Caco-2 (cell line): ENCODE measurements at regions not wholly inside any gene's neighbourhood (a gene's known extent, or its start where the extent isn't known, plus 50 kb on each side); places are given as distances from the start of the nearest gene placed in this dataset.

ENCODE experiments used
- BruUV-seq: library from RNA; stranded (reverse); fragments of 400-500 nt; replicated peaks from 2 replicates; lab custom pipeline; 2021; lab: Mats Ljungman, UMichigan
- CTCF ChIA-PET: fragments of 300-600 bp; sonication (Branson Sonifier 250); formaldehyde crosslinking; loops from one replicate; lab custom pipeline; 2022; ENCODE audit warnings: antibody characterized with exemption; lab: Charles Lee
- POLR2A ChIA-PET: fragments of 300-600 bp; sonication (Branson Sonifier 250); formaldehyde crosslinking; loops from one replicate; lab custom pipeline; 2022; ENCODE audit warnings: antibody characterized with exemption; lab: Charles Lee
- DNase-seq, 2 experiments: peaks; one replicate each; pipeline versions ENCODE4 v3.0.0 to v3.0.0-alpha.2; 2020 to 2022
- H3K27me3 ChIP-seq: replicated peaks from 2 replicates; pipeline ENCODE4 v1.6.0; 2011; ENCODE audit warnings: low read length; ENCODE audit not compliant: control insufficient read depth, insufficient read depth
- H3K36me3 ChIP-seq: 2 replicates; pipeline ENCODE4 v1.5.1; 2011; ENCODE audit warnings: low read length; ENCODE audit not compliant: control insufficient read depth, insufficient read depth
- H3K4me1 ChIP-seq: fragments of 250-450 bp; sonication (Bioruptor Pico); 2 replicates; pipeline ENCODE4 v1.5.1; 2020; ENCODE audit warnings: mild to moderate bottlenecking
- H3K4me3 ChIP-seq: 2 replicates; pipeline ENCODE4 v1.5.1; 2011; ENCODE audit warnings: low read depth, mild to moderate bottlenecking, control low read depth, low read length
- H3K9me3 ChIP-seq: fragments of 250-450 bp; sonication (Bioruptor Pico); 2 replicates; pipeline ENCODE4 v1.5.1; 2020; ENCODE audit warnings: mild to moderate bottlenecking, moderate library complexity
- H3K27ac Mint-ChIP-seq: one replicate; pipeline ENCODE4 v1.8.0; 2022; ENCODE audit warnings: mixed read lengths; ENCODE audit not compliant: unreplicated experiment
- H3K27me3 Mint-ChIP-seq: one replicate; pipeline ENCODE4 v1.8.0; 2022; ENCODE audit warnings: mixed read lengths; ENCODE audit not compliant: insufficient read depth, unreplicated experiment
- H3K36me3 Mint-ChIP-seq: one replicate; pipeline ENCODE4 v1.8.0; 2022; ENCODE audit warnings: mild to moderate bottlenecking, mixed read lengths; ENCODE audit not compliant: insufficient read depth, unreplicated experiment
- H3K4me1 Mint-ChIP-seq: one replicate; pipeline ENCODE4 v1.8.0; 2022; ENCODE audit warnings: low read depth, mixed read lengths; ENCODE audit not compliant: unreplicated experiment
- H3K4me3 Mint-ChIP-seq: one replicate; pipeline ENCODE4 v1.8.0; 2022; ENCODE audit warnings: mild to moderate bottlenecking, moderate library complexity, mixed read lengths; ENCODE audit not compliant: unreplicated experiment
- H3K9me3 Mint-ChIP-seq: one replicate; pipeline ENCODE4 v1.8.0; 2022; ENCODE audit warnings: mixed read lengths; ENCODE audit not compliant: unreplicated experiment
- CTCF ChIP-seq, 2 experiments: fragments of 200-600 bp in 1 of 2; IDR thresholded peaks; 1 replicate in 1 of 2; 2 replicates in 1 of 2; pipeline versions ENCODE4 v1.5.1 to v1.8.0; 2011 to 2022; ENCODE audit warnings: antibody characterized with exemption in 1 of 2, control low read depth in 1 of 2, inconsistent platforms in 1 of 2, low read depth in 1 of 2, low read length in 1 of 2, mild to moderate bottlenecking in 1 of 2, moderate library complexity in 1 of 2; ENCODE audit not compliant: insufficient read depth in 1 of 2, severe bottlenecking in 1 of 2, unreplicated experiment in 1 of 2
- intact Hi-C: fragments of 100-400 bp; cut with micrococcal nuclease; formaldehyde crosslinking; loops from one replicate; pipeline ENCODE4 v1.10.0; 2022; ENCODE audit not compliant: unreplicated experiment

GRCh38 chr10:6342096-6342685 is 139.5 kb downstream of the PFKFB3 start:
- Histone ChIP-seq H3K36me3 (no peaks in the 10 kb centered on the region), H3K9me3 (no peaks in the 10 kb centered on the region), H3K27me3 (no peaks in the 10 kb centered on the region), H3K4me1 (no peaks in the 10 kb centered on the region; the same call in 1 of the 2 replicates), H3K4me3 (no peak overlapping the region)
- CTCF ChIA-PET = no interaction called here
- intact Hi-C loops = no loop called here
- Mint-ChIP-seq H3K9me3 (peaks cover 10% of the 10 kb centered on the region), H3K27ac (no peak overlapping the region), H3K27me3 (no peaks in the 10 kb centered on the region), H3K36me3 (no peaks in the 10 kb centered on the region), H3K4me1 (no peaks in the 10 kb centered on the region), H3K4me3 (no peak overlapping the region)
- BruUV-seq = no TSS peak
- DNase-seq = no peak
- POLR2A ChIA-PET = no interaction called here
- no peak for TF ChIP-seq CTCF (IDR thresholded peaks at IDR 0.05; ENCODE audit: insufficient read depth in 1 of 2, low read depth in 1 of 2, low read length in 1 of 2, severe bottlenecking in 1 of 2, unreplicated experiment in 1 of 2)

- ChIA-PET POLR2A (no interaction called here), CTCF (no interaction called here)
- Histone ChIP-seq H3K27me3 (no peaks in the 10 kb centered on the region), H3K4me1 (no peaks in the 10 kb centered on the region; the same call in 1 of the 2 replicates), H3K36me3 (no peaks in the 10 kb centered on the region), H3K4me3 (no peak overlapping the region), H3K9me3 (no peaks in the 10 kb centered on the region)
- intact Hi-C loops = no loop called here
- H3K27me3 Mint-ChIP-seq = no peaks in the 10 kb centered on the region
- DNase-seq = no peak
- H3K4me1 Mint-ChIP-seq = no peaks in the 10 kb centered on the region
- no peak overlapping the region for H3K4me3 Mint-ChIP-seq
- peaks cover 10% of the 10 kb centered on the region for H3K9me3 Mint-ChIP-seq
- no peak for TF ChIP-seq CTCF (IDR thresholded peaks at IDR 0.05; ENCODE audit: insufficient read depth in 1 of 2, low read depth in 1 of 2, low read length in 1 of 2, severe bottlenecking in 1 of 2, unreplicated experiment in 1 of 2)
- BruUV-seq = no TSS peak
- H3K36me3 Mint-ChIP-seq = no peaks in the 10 kb centered on the region
- no peak overlapping the region for H3K27ac Mint-ChIP-seq
Measured at GRCh38 chr10:6343305-6344010, 140.7 kb downstream of the PFKFB3 start.

DNA sequence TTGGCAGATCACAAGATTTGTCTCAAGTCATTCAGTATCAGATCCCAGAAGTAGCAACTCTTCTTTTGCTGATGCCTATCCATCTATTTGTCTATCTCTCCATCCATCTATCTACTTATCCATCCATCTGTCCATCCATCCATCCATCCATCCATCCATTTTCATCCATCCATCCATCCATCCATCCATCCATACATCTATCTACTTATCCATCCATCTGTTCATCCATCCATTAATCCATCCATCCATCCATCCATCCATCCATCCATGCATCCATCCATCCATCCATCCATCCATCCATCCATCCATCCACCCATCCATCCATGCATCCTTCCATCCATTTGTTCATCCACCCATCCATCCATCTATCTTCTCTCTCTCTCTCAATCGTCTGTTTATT is 142.7 kb downstream of the PFKFB3 start:
- Mint-ChIP-seq H3K4me1 (no peaks in the 10 kb centered on the region), H3K9me3 (peaks cover 10% of the 10 kb centered on the region), H3K27me3 (no peaks in the 10 kb centered on the region), H3K4me3 (no peak overlapping the region), H3K27ac (no peak overlapping the region), H3K36me3 (no peaks in the 10 kb centered on the region)
- H3K9me3 ChIP-seq = no peaks in the 10 kb centered on the region
- POLR2A ChIA-PET = no interaction called here
- DNase-seq = no peak
- H3K4me1 ChIP-seq = no peaks in the 10 kb centered on the region; the same call in 1 of the 2 replicates
- CTCF ChIA-PET = no interaction called here
- H3K4me3 ChIP-seq = no peak overlapping the region
- H3K36me3 ChIP-seq = no peaks in the 10 kb centered on the region
- intact Hi-C loops = no loop called here
- BruUV-seq = no TSS peak
- H3K27me3 ChIP-seq = no peaks in the 10 kb centered on the region
- no peak for TF ChIP-seq CTCF (IDR thresholded peaks at IDR 0.05; ENCODE audit: insufficient read depth in 1 of 2, low read depth in 1 of 2, low read length in 1 of 2, severe bottlenecking in 1 of 2, unreplicated experiment in 1 of 2)
